ENCODE measurements at regions not wholly inside any gene's neighbourhood (a gene's known extent, or its start where the extent isn't known, plus 50 kb on each side); places are given as distances from the start of the nearest gene placed in this dataset.

DNA sequence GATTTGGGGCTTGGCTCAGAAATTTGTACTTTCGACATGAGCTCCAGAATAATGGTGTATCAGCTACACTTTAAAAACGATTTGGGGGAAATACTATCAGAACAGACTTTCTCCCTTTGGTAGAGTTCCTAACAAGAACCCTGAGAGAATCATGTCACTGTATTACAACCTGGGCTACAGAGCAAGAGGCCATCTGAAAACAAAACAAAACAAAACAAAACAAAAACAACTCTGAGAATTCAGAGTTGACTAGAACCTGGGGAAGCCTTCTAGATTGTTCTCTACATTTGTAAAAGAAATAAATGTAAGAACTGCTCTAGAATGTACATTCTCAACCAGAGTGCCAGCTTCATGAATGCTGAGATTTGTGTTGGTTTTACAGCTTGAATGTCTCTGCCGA, 262.6 kb upstream of the SEMA3D start:
- no peak overlapping the region for H3K27ac ChIP-seq
- no peaks in the 10 kb centered on the region for H3K36me3 ChIP-seq (ENCODE audit: insufficient read depth, low read length)
- H3K9ac ChIP-seq (ENCODE audit: insufficient read length) = no peak overlapping the region
- H3K4me3 ChIP-seq = no peak overlapping the region
- no peaks in the 10 kb centered on the region for H3K9me3 ChIP-seq (ENCODE audit: low read depth, low read length)
- TF ChIP-seq EZH2 (IDR thresholded peaks at IDR 0.05) (no peak), POLR2AphosphoS5 (IDR thresholded peaks at IDR 0.05; ENCODE audit: borderline replicate concordance, low read depth, low read length) (no peak), FOXP2 (optimal IDR thresholded peaks at IDR 0.05; ENCODE audit: control extremely low read depth, extremely low read length, insufficient read depth) (no peak)
- DNase-seq (ENCODE audit: low read depth, low spot score) = no peak

DNA sequence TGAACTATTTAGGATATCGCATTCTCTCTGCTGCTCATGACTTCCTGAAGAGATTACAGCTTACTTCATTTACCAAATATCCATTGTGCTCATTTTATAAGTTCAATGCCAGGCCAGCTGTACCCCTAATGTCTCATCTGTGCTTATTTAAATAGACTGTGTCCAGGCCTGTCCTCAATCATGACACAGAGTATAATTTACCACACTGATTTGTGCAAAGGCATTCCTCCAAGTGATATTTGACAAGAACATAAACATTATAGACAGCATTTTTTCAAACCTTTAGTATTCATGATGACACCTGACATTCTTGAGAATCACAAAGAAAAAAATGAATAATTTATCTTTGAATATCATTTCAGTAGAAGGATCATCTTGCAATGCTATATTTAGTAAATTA, 260.1 kb upstream of the SEMA3D start:
- no peak for DNase-seq (ENCODE audit: low read depth, low spot score)
- H3K9me3 ChIP-seq (ENCODE audit: low read depth, low read length) = no peaks in the 10 kb centered on the region
- H3K4me3 ChIP-seq = no peak overlapping the region
- no peak for TF ChIP-seq FOXP2 (optimal IDR thresholded peaks at IDR 0.05; ENCODE audit: control extremely low read depth, extremely low read length, insufficient read depth)
- no peak for TF ChIP-seq EZH2 (IDR thresholded peaks at IDR 0.05)
- no peak for TF ChIP-seq POLR2AphosphoS5 (IDR thresholded peaks at IDR 0.05; ENCODE audit: borderline replicate concordance, low read depth, low read length)
- H3K27ac ChIP-seq = no peak overlapping the region
- H3K36me3 ChIP-seq (ENCODE audit: insufficient read depth, low read length) = no peaks in the 10 kb centered on the region
- H3K9ac ChIP-seq (ENCODE audit: insufficient read length) = no peak overlapping the region

DNA sequence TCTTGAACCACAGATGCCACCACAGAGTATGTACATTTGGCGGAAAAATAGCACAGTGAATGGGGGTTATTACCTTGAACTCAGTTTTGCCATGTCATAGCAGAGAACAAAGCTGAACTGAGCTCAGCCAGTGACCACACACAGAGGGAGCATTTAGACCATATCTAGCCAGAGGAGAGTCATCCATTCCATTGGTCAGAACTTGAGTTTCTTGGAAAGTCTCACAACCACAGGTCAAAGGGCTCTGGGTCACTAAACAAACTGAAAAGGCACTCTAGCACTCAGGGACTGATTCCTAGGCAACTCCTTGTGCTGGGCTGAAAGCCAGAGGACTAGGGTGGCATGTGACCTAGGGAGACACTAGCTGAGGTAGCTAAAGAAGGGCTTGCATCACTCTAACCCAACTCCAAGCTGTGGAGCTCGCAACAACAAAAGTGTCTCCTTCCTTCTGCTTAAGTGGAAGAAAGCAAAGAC, 239.7 kb upstream of the SEMA3D start:
- Histone ChIP-seq H3K9ac (ENCODE audit: insufficient read length) (no peak overlapping the region), H3K9me3 (ENCODE audit: low read depth, low read length) (no peaks in the 10 kb centered on the region), H3K36me3 (ENCODE audit: insufficient read depth, low read length) (no peaks in the 10 kb centered on the region), H3K27ac (no peak overlapping the region), H3K4me3 (no peak overlapping the region)
- TF ChIP-seq FOXP2 (optimal IDR thresholded peaks at IDR 0.05; ENCODE audit: control extremely low read depth, extremely low read length, insufficient read depth) (no peak), EZH2 (IDR thresholded peaks at IDR 0.05) (no peak), POLR2AphosphoS5 (IDR thresholded peaks at IDR 0.05; ENCODE audit: borderline replicate concordance, low read depth, low read length) (no peak)
- DNase-seq (ENCODE audit: low read depth, low spot score) = no peak

DNA sequence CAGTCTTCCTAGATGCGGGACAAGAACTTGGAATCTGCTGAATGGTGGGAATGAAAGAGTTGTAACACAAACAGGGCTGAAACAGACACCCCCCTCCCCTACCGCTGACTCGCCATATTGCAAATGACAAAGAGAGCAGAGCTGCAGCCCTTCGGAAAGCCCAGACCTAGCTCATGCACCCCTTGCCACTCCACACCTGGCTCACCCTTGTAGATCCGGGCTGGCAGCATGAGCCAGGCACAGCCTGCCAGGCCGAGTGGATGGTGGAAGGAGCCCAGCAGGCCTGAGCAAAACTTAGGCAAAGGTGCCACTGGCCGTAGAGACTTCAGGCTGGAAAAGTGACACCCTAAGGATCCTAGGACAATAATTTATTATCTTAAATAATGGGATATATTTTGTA, 237.4 kb upstream of the SEMA3D start:
- Histone ChIP-seq H3K4me3 (no peak overlapping the region), H3K36me3 (ENCODE audit: insufficient read depth, low read length) (no peaks in the 10 kb centered on the region), H3K9ac (ENCODE audit: insufficient read length) (no peak overlapping the region), H3K9me3 (ENCODE audit: low read depth, low read length) (no peaks in the 10 kb centered on the region), H3K27ac (no peak overlapping the region)
- DNase-seq (ENCODE audit: low read depth, low spot score) = no peak
- no peak for TF ChIP-seq EZH2 (IDR thresholded peaks at IDR 0.05)
- TF ChIP-seq FOXP2 (optimal IDR thresholded peaks at IDR 0.05; ENCODE audit: control extremely low read depth, extremely low read length, insufficient read depth) = no peak
- no peak for TF ChIP-seq POLR2AphosphoS5 (IDR thresholded peaks at IDR 0.05; ENCODE audit: borderline replicate concordance, low read depth, low read length)

DNA sequence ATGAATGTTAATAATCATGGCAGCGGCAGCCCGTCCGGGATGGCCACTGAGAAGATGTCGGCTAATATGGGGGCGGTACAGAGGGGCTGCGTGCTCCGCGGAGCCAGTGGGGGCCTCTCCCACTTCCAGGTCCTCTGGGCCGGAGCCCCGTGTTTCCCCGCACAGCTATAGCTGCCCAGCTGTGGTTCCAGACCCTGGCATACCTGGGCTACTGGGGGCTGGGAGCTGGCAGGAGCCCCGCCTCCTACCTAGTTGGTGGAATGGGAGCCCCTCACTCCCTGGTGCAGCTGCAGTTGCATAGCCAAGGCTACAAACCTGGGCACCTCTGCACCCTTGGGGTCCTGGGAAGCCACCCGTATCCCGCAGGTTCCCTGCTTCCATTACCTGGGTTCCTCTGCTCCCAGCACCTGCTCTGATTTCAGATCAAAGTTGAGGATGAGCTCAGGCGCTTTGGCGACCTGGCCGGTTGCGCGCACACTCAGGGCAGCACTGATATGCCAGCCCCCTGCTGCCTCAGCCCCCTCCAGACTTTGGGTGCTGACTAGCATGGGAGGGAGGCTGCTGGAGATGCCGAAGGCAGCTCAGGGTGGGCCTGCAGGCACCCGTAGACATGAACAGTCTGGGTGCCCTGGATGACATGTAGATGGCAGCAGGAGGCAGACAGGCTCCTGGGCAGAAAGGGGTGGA, 236.5 kb upstream of the SEMA3D start:
- Histone ChIP-seq H3K9ac (ENCODE audit: insufficient read length) (no peak overlapping the region), H3K36me3 (ENCODE audit: insufficient read depth, low read length) (no peaks in the 10 kb centered on the region), H3K9me3 (ENCODE audit: low read depth, low read length) (no peaks in the 10 kb centered on the region), H3K4me3 (no peak overlapping the region), H3K27ac (no peak overlapping the region)
- TF ChIP-seq FOXP2 (optimal IDR thresholded peaks at IDR 0.05; ENCODE audit: control extremely low read depth, extremely low read length, insufficient read depth) = no peak
- TF ChIP-seq POLR2AphosphoS5 (IDR thresholded peaks at IDR 0.05; ENCODE audit: borderline replicate concordance, low read depth, low read length) = no peak
- no peak for TF ChIP-seq EZH2 (IDR thresholded peaks at IDR 0.05)
- no peak for DNase-seq (ENCODE audit: low read depth, low spot score)

DNA sequence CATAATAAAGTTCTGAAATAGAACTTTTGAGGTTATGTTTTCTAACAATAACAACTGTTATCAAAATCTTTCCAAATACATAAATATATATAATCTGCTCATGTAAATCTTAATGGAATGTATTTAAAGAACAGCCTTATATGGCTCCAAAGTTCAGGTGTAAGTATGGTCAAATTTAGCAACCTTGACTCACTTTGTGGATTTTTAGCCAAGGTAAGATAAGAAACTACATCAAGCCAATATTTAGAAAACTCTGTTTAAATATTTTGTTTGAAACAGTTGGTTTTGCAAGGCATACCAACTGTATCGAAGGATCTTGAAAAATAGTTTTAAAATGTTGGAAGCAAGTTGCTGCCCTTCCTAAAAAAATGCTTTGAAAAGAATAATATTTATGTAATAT, 228.9 kb upstream of the SEMA3D start:
- Histone ChIP-seq H3K9me3 (ENCODE audit: low read depth, low read length) (no peaks in the 10 kb centered on the region), H3K4me3 (no peak overlapping the region), H3K36me3 (ENCODE audit: insufficient read depth, low read length) (no peaks in the 10 kb centered on the region), H3K27ac (no peak overlapping the region), H3K9ac (ENCODE audit: insufficient read length) (no peak overlapping the region)
- TF ChIP-seq FOXP2 (optimal IDR thresholded peaks at IDR 0.05; ENCODE audit: control extremely low read depth, extremely low read length, insufficient read depth) (no peak), POLR2AphosphoS5 (IDR thresholded peaks at IDR 0.05; ENCODE audit: borderline replicate concordance, low read depth, low read length) (no peak), EZH2 (IDR thresholded peaks at IDR 0.05) (no peak)
- no peak for DNase-seq (ENCODE audit: low read depth, low spot score)

DNA sequence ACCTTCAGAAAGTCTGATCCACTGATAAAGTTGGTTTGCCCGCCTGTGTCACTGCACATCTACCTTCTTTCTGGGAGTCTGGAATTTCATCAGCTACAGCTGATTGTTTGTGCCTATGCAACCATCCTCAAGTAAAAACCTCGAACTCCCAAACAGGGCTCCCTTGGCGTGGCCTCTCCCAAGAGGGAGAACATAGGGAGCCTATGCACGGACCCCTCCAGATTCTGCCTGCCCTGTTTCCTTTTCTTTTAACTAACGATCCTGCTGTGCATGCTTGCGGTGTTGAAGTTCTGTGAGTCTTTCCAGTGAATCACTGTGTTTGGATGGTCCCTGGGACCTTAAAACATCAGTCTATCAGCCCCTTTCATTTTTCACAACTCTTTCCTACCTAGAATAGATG, 226.9 kb upstream of the SEMA3D start:
- TF ChIP-seq FOXP2 (optimal IDR thresholded peaks at IDR 0.05; ENCODE audit: control extremely low read depth, extremely low read length, insufficient read depth) = no peak
- no peak for TF ChIP-seq EZH2 (IDR thresholded peaks at IDR 0.05)
- TF ChIP-seq POLR2AphosphoS5 (IDR thresholded peaks at IDR 0.05; ENCODE audit: borderline replicate concordance, low read depth, low read length) = no peak
- H3K27ac ChIP-seq = no peak overlapping the region
- no peaks in the 10 kb centered on the region for H3K9me3 ChIP-seq (ENCODE audit: low read depth, low read length)
- no peak overlapping the region for H3K4me3 ChIP-seq
- DNase-seq (ENCODE audit: low read depth, low spot score) = no peak
- H3K36me3 ChIP-seq (ENCODE audit: insufficient read depth, low read length) = no peaks in the 10 kb centered on the region
- no peak overlapping the region for H3K9ac ChIP-seq (ENCODE audit: insufficient read length)

DNA sequence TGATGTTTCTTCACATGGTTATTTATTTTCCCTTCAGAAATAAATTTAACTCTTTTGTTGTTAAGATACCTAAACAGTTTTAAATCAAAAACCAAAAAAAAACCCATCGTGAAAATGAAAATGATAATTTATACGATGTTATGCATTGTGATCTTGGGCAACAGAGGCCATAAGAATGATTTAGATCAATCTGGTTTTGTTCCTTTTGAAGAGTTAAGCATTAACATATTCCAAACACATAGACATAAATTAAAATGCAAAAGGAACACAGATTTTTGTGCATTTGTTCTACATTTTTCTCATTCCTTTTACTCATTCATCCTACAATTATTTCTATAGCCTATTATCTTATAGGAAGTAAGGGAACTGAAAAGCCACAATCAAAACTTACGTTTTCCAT, 226.1 kb upstream of the SEMA3D start:
- Histone ChIP-seq H3K9ac (ENCODE audit: insufficient read length) (no peak overlapping the region), H3K36me3 (ENCODE audit: insufficient read depth, low read length) (no peaks in the 10 kb centered on the region), H3K4me3 (no peak overlapping the region), H3K9me3 (ENCODE audit: low read depth, low read length) (no peaks in the 10 kb centered on the region), H3K27ac (no peak overlapping the region)
- no peak for DNase-seq (ENCODE audit: low read depth, low spot score)
- no peak for TF ChIP-seq EZH2 (IDR thresholded peaks at IDR 0.05)
- TF ChIP-seq POLR2AphosphoS5 (IDR thresholded peaks at IDR 0.05; ENCODE audit: borderline replicate concordance, low read depth, low read length) = no peak
- no peak for TF ChIP-seq FOXP2 (optimal IDR thresholded peaks at IDR 0.05; ENCODE audit: control extremely low read depth, extremely low read length, insufficient read depth)

DNA sequence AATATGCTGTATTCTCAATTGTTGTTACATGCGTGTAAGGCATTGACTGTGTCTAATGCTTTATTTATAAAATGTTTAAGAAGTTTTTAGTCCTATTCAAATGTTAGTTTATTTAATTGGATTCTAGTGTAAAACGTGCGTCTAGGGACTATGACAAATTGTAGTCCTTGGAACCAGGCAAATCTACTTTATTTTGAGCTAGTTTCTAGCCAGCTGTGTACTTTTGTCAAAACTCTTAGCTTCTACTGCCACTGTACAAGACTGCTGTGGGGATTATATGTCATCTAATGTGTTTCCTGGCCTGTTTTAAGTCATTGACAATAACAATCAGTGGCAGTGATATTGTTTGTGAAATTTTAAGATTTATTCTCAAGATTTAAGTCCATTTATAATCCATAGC, 220.5 kb upstream of the SEMA3D start:
- H3K27ac ChIP-seq = no peak overlapping the region
- H3K9me3 ChIP-seq (ENCODE audit: low read depth, low read length) = 0 out of 2 replicates have a peak, but pooled peaks cover 4% of the 10 kb centered on the region
- no peak for DNase-seq (ENCODE audit: low read depth, low spot score)
- H3K9ac ChIP-seq (ENCODE audit: insufficient read length) = no peak overlapping the region
- H3K4me3 ChIP-seq = no peak overlapping the region
- no peaks in the 10 kb centered on the region for H3K36me3 ChIP-seq (ENCODE audit: insufficient read depth, low read length)
- no peak for TF ChIP-seq FOXP2 (optimal IDR thresholded peaks at IDR 0.05; ENCODE audit: control extremely low read depth, extremely low read length, insufficient read depth)
- TF ChIP-seq POLR2AphosphoS5 (IDR thresholded peaks at IDR 0.05; ENCODE audit: borderline replicate concordance, low read depth, low read length) = no peak
- TF ChIP-seq EZH2 (IDR thresholded peaks at IDR 0.05) = no peak

Measured in SK-N-MC (cell line).